HepG2 (cell line): ENCODE measurements at regions not wholly inside any gene's neighbourhood (a gene's known extent, or its start where the extent isn't known, plus 50 kb on each side); places are given as distances from the start of the nearest gene placed in this dataset.

ENCODE experiments used
- ATAC-seq: fragments of 200-7000 bp; cut with Tn5 transposase; 3 replicates; pipeline ENCODE4 v1.9.1; 2020; ENCODE audit warnings: mild to moderate bottlenecking, moderate library complexity
- BruUV-seq: library from RNA; stranded (reverse); fragments of 400-500 nt; replicated peaks from 2 replicates; lab custom pipeline; 2021; lab: Mats Ljungman, UMichigan
- CTCF ChIA-PET: fragments of 300-600 bp; formaldehyde crosslinking; extraction: SDS; loops from one replicate; lab custom pipeline; 2021; ENCODE audit warnings: low total read pairs, inconsistent platforms, low intra/inter-chr PET ratio; lab: Yijun Ruan, JAX
- POLR2A ChIA-PET: fragments of 350-600 bp; sonication (Branson Sonifier 250); formaldehyde crosslinking; loops from one replicate; lab custom pipeline; 2020; ENCODE audit warnings: antibody characterized with exemption, inconsistent platforms; lab: Yijun Ruan, JAX
- DNase-seq: peaks from one replicate; pipeline ENCODE4 v3.0.0-alpha.2; 2015; ENCODE audit warnings: low spot score
- FAIRE-seq: peaks from 3 replicates; lab custom pipeline; 2011; peaks lifted over from hg19 to GRCh38; lab: Jason Lieb, UNC
- H2AFZ ChIP-seq: one replicate; pipeline ENCODE4 v1.6.1; 2011; ENCODE audit warnings: low read length, inconsistent platforms
- H3K27ac ChIP-seq: fragments of 300-600 bp; 3 replicates; pipeline ENCODE4 v1.8.0; 2011; ENCODE audit warnings: mixed run types, mild to moderate bottlenecking, mixed read lengths, low read length, inconsistent platforms; ENCODE audit not compliant: insufficient read depth; ENCODE audit errors: extremely low read length
- H3K27me3 ChIP-seq, 2 experiments: fragments of 200-600 bp in 1 of 2; 2 replicates in 1 of 2; 3 replicates in 1 of 2; pipeline versions ENCODE4 v1.6.0 to v1.8.0; 2011; ENCODE audit warnings: low read length in 2 of 2, mild to moderate bottlenecking in 2 of 2, moderate library complexity in 2 of 2, inconsistent platforms in 1 of 2; ENCODE audit not compliant: insufficient read depth in 2 of 2, control insufficient read depth in 1 of 2
- H3K36me3 ChIP-seq, 2 experiments: fragments of 200-600 bp in 1 of 2; replicated peaks in 1 of 2; 2 replicates in 1 of 2; 3 replicates in 1 of 2; pipeline versions ENCODE4 v1.5.1 to v1.8.0; 2011; ENCODE audit warnings: low read length in 2 of 2, inconsistent platforms in 1 of 2; ENCODE audit not compliant: insufficient read depth in 2 of 2, control insufficient read depth in 1 of 2
- H3K4me1 ChIP-seq: 2 replicates; pipeline ENCODE4 v1.5.1; 2012; ENCODE audit warnings: low read length, inconsistent platforms; ENCODE audit not compliant: insufficient read depth
- H3K4me2 ChIP-seq: 2 replicates; pipeline ENCODE4 v1.6.0; 2011; ENCODE audit warnings: low read depth, low read length, inconsistent platforms
- H3K4me3 ChIP-seq, 3 experiments: fragments of 200-600 bp in 1 of 3; sonication (generic), shearing (Covaris generic) in 1 of 3; replicated peaks in 1 of 3; 2 replicates each; pipeline ENCODE4 v1.5.1; 2011 to 2016; ENCODE audit warnings: low read length in 3 of 3, inconsistent platforms in 2 of 3, low read depth in 2 of 3, mild to moderate bottlenecking in 2 of 3, control low read depth in 1 of 3, mixed read lengths in 1 of 3; ENCODE audit not compliant: insufficient read depth in 1 of 3
- H3K79me2 ChIP-seq: one replicate; pipeline ENCODE4 v1.6.1; 2011; ENCODE audit warnings: low read length, inconsistent platforms; ENCODE audit not compliant: insufficient read depth
- H3K9ac ChIP-seq: 2 replicates; pipeline ENCODE4 v1.6.0; 2011; ENCODE audit warnings: mild to moderate bottlenecking, low read depth, low read length, inconsistent platforms; ENCODE audit not compliant: insufficient read depth
- H3K9me3 ChIP-seq: 2 replicates; pipeline ENCODE4 v1.5.1; 2012; ENCODE audit warnings: mild to moderate bottlenecking, low read length
- H4K20me1 ChIP-seq: 2 replicates; pipeline ENCODE4 v1.6.0; 2011; ENCODE audit warnings: inconsistent platforms, mild to moderate bottlenecking, low read length, moderate library complexity; ENCODE audit not compliant: insufficient read depth
- HIC2 ChIP-seq: sonication (generic); formaldehyde crosslinking; IDR thresholded peaks from 2 replicates; pipeline ENCODE4 v1.9.0; 2022; ENCODE audit warnings: low read depth, missing genetic modification reagents
- MYNN ChIP-seq: sonication (generic); formaldehyde crosslinking; IDR thresholded peaks from 2 replicates; pipeline ENCODE4 v1.4.0; 2020; ENCODE audit warnings: mild to moderate bottlenecking, low read depth, missing genetic modification reagents
- NCOR1 ChIP-seq: fragments of 200-600 bp; sonication (generic); IDR thresholded peaks from 2 replicates; pipeline ENCODE4 v1.7.0; 2017; ENCODE audit warnings: antibody characterized with exemption, low read length, borderline replicate concordance
- RFX3 ChIP-seq: IDR thresholded peaks from 2 replicates; pipeline ENCODE4 v1.6.1; 2016; ENCODE audit warnings: missing biosample characterization, missing genetic modification reagents
- RFXANK ChIP-seq: IDR thresholded peaks from 2 replicates; pipeline ENCODE4 v1.6.1; 2016
- RNF219 ChIP-seq: sonication (generic); formaldehyde crosslinking; IDR thresholded peaks from 2 replicates; pipeline ENCODE4 v1.5.0; 2020; ENCODE audit warnings: mild to moderate bottlenecking, missing genetic modification reagents
- SOX5 ChIP-seq: IDR thresholded peaks from 2 replicates; pipeline ENCODE4 v1.6.1; 2016; ENCODE audit warnings: borderline replicate concordance
- TBL1XR1 ChIP-seq: fragments of 150-350 bp; IDR thresholded peaks from 2 replicates; pipeline ENCODE4 v1.6.1; 2014; ENCODE audit warnings: borderline replicate concordance, low read length; ENCODE audit not compliant: partially characterized antibody
- TSC22D2 ChIP-seq: sonication (generic); formaldehyde crosslinking; IDR thresholded peaks from 2 replicates; pipeline ENCODE4 v1.5.1; 2020; ENCODE audit warnings: missing genetic modification reagents, mild to moderate bottlenecking, borderline replicate concordance
- ZBTB7B ChIP-seq: sonication (generic); formaldehyde crosslinking; IDR thresholded peaks from 2 replicates; pipeline ENCODE4 v1.4.0; 2020; ENCODE audit warnings: missing genetic modification reagents
- ZNF614 ChIP-seq: IDR thresholded peaks from 2 replicates; pipeline ENCODE4 v1.6.1; 2018; ENCODE audit warnings: missing biosample characterization, missing genetic modification reagents, inconsistent platforms, borderline replicate concordance
- WGBS: methylation state at CpG from one replicate; pipeline ENCODE4 v1.1.6; 2017; ENCODE audit warnings: low lambda C conversion rate; 5-methylcytosine and 5-hydroxymethylcytosine counted together
- in situ Hi-C: cut with HindIII; loops from 2 replicates; pipeline ENCODE4 v1.10.0; 2017; ENCODE audit warnings: low pct_unique_long_range_greater_than_20kb; ENCODE audit not compliant: extremely low pct_ligation_motif_present
- intact Hi-C: fragments of 100-400 bp; cut with micrococcal nuclease; formaldehyde crosslinking; loops from one replicate; pipeline ENCODE4 v1.10.0; 2022; ENCODE audit not compliant: unreplicated experiment
- TF ChIP-seq, protein P1 (sequence below): sonication (generic); formaldehyde crosslinking; IDR thresholded peaks from 2 replicates; pipeline ENCODE4 v1.9.0; 2021; ENCODE audit warnings: missing genetic modification reagents, mild to moderate bottlenecking, borderline replicate concordance
- TF ChIP-seq, protein P2 (sequence below): sonication (generic); formaldehyde crosslinking; IDR thresholded peaks from 2 replicates; pipeline ENCODE4 v1.4.0; 2020; ENCODE audit warnings: mild to moderate bottlenecking, missing genetic modification reagents, borderline replicate concordance

- WGBS, result 0% methylated on average over 3 of the region's 3 CpGs
- POLR2A ChIA-PET, result no interaction called here
- no peaks in the 10 kb centered on the region for H3K36me3 ChIP-seq
- in situ Hi-C loops, result no loop called here
- H3K9ac ChIP-seq, result no peak overlapping the region
- H3K27ac ChIP-seq, result no peak overlapping the region
- no TSS peak for BruUV-seq
- intact Hi-C loops, result no loop called here
- CTCF ChIA-PET, result no interaction called here
- H3K9me3 ChIP-seq, result no peaks in the 10 kb centered on the region
- H3K4me2 ChIP-seq, result no peak overlapping the region
- ATAC-seq, result no peak
- H3K79me2 ChIP-seq, result no peaks in the 10 kb centered on the region
- no peak for FAIRE-seq
- H2AFZ ChIP-seq, result no peak overlapping the region
- DNase-seq, result no peak
- no peaks in the 10 kb centered on the region for H3K4me1 ChIP-seq
- H3K4me3 ChIP-seq, result no peak overlapping the region
- H4K20me1 ChIP-seq, result no peaks in the 10 kb centered on the region
- no peaks in the 10 kb centered on the region; a peak in 1 of 5 replicates for H3K27me3 ChIP-seq
- TF ChIP-seq HIC2 (CRISPR knock-in tag), result no peak
- TF ChIP-seq ZBTB7B, result no peak
- TF ChIP-seq, protein P1, sequence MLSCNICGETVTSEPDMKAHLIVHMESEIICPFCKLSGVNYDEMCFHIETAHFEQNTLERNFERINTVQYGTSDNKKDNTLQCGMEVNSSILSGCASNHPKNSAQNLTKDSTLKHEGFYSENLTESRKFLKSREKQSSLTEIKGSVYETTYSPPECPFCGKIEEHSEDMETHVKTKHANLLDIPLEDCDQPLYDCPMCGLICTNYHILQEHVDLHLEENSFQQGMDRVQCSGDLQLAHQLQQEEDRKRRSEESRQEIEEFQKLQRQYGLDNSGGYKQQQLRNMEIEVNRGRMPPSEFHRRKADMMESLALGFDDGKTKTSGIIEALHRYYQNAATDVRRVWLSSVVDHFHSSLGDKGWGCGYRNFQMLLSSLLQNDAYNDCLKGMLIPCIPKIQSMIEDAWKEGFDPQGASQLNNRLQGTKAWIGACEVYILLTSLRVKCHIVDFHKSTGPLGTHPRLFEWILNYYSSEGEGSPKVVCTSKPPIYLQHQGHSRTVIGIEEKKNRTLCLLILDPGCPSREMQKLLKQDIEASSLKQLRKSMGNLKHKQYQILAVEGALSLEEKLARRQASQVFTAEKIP, result no peak
- TF ChIP-seq TBL1XR1, result no peak
- no peak for TF ChIP-seq SOX5
- no peak for TF ChIP-seq ZNF614 (CRISPR knock-in tag)
- no peak for TF ChIP-seq RFXANK (CRISPR knock-in tag)
- no peak for TF ChIP-seq NCOR1
- no peak for TF ChIP-seq TSC22D2 (CRISPR knock-in tag)
- TF ChIP-seq, protein P2, sequence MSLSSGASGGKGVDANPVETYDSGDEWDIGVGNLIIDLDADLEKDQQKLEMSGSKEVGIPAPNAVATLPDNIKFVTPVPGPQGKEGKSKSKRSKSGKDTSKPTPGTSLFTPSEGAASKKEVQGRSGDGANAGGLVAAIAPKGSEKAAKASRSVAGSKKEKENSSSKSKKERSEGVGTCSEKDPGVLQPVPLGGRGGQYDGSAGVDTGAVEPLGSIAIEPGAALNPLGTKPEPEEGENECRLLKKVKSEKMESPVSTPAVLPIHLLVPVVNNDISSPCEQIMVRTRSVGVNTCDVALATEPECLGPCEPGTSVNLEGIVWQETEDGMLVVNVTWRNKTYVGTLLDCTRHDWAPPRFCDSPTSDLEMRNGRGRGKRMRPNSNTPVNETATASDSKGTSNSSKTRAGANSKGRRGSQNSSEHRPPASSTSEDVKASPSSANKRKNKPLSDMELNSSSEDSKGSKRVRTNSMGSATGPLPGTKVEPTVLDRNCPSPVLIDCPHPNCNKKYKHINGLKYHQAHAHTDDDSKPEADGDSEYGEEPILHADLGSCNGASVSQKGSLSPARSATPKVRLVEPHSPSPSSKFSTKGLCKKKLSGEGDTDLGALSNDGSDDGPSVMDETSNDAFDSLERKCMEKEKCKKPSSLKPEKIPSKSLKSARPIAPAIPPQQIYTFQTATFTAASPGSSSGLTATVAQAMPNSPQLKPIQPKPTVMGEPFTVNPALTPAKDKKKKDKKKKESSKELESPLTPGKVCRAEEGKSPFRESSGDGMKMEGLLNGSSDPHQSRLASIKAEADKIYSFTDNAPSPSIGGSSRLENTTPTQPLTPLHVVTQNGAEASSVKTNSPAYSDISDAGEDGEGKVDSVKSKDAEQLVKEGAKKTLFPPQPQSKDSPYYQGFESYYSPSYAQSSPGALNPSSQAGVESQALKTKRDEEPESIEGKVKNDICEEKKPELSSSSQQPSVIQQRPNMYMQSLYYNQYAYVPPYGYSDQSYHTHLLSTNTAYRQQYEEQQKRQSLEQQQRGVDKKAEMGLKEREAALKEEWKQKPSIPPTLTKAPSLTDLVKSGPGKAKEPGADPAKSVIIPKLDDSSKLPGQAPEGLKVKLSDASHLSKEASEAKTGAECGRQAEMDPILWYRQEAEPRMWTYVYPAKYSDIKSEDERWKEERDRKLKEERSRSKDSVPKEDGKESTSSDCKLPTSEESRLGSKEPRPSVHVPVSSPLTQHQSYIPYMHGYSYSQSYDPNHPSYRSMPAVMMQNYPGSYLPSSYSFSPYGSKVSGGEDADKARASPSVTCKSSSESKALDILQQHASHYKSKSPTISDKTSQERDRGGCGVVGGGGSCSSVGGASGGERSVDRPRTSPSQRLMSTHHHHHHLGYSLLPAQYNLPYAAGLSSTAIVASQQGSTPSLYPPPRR, result no peak
- no peak for TF ChIP-seq RFX3 (CRISPR knock-in tag)
- no peak for TF ChIP-seq MYNN (CRISPR knock-in tag)
- no peak for TF ChIP-seq RNF219 (CRISPR knock-in tag)
Measured at GRCh38 chr10:45064998-45065397, 64.3 kb downstream of the ZNF22 start.
